IPS-NIHi7 (cell line): ENCODE measurements at regions not wholly inside any gene's neighbourhood (a gene's known extent, or its start where the extent isn't known, plus 50 kb on each side); places are given as distances from the start of the nearest gene placed in this dataset.

ENCODE experiments used
- DNase-seq: peaks from one replicate; pipeline ENCODE4 v3.0.0; 2012; ENCODE audit warnings: mixed read lengths; ENCODE audit errors: extremely low spot score

DNA sequence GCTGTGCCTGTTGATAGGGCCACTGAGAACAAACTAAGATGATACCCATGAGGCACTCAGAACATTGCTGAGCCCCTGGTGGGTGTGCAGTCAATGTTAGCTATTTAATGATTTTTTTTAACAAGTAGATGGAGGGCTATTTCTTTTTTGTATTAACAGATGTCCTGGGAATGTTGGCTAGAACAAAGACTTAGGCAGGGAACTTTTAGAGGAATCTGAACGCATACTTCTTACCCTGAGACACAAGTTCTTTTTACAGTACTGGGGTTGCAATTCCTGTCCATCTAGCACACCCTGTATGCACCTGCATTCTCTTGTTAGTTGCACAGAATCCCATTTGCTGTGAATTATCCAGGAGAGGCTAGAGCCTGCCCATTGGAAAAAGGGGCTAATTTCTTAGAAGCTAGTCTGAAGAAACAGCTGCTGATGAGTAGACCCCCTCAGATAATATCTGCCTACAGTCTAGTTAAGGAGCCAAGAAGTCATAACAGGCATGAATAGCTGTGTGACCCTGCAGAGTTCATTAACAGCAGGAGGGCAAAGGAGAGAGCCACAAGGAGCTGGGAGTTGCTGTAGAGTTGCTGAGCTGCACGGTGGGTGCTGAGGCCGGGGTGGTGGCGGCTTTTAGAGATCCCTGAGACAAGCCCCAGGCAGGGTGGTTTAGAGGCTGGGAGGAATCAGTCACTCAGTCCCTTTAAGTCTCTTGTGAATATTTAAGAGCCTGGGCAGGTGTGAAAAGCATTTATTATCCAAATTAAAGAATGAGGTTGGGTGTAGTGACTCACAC, 103.7 kb upstream of the FZD8 start:
- DNase-seq = peak; percentile 21

DNA sequence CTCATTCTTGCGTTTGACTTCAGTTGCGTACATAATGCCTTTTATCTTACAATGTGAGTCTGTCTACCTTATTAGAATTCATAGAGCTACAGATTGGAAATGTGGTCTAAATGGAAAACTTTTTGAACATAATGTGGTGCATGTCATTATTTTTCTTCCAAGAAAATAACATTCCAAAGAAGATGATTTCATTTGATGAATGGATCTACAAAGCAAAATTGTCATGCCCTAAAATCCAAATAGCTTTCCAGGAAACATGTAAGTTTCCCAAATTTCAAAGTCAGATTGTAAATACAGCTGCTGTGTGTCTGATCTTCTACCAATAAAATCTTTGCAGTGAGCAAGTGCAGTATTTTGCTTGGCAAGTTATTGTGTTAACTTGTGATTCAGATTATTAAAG, 101.8 kb upstream of the FZD8 start:
- DNase-seq = no peak

DNA sequence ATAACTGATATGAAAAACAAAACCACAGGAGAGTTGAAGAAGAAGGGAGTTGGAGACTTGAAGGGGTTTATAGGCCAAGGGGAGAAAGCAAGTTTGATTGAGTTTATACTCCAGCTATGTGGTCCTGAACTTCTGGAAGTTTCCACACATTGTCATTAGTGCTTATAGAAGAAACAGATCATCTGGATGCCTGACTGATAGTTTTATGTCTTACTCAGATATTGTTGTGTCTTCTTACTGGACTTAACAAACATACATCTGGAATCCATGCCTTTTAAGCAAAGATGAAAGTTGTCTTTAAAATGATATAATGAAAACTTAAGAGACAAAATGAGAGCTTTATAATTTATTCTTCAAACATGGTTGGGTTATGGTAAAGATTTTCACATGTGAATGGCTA, 101.3 kb upstream of the FZD8 start:
- no peak for DNase-seq

DNA sequence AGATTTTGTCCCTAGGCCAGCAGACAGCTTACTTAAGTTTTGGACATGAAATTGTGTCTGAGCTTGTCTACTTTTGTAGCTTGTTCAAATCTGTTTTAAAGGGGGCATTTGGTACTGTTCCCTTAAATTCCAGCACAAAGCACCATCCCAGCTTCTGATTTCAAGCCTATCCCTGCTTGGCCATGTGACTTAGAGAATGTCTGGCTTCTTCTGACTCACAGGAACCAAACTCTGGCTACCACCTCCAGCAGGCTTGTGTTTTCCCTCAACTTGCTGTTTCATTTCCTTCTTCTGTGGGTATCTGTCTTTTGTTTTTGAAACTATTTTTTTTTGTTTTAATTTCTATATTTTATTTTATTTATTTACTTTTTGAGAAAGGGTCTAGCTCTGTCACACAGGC, 97.9 kb upstream of the FZD8 start:
- no peak for DNase-seq

DNA sequence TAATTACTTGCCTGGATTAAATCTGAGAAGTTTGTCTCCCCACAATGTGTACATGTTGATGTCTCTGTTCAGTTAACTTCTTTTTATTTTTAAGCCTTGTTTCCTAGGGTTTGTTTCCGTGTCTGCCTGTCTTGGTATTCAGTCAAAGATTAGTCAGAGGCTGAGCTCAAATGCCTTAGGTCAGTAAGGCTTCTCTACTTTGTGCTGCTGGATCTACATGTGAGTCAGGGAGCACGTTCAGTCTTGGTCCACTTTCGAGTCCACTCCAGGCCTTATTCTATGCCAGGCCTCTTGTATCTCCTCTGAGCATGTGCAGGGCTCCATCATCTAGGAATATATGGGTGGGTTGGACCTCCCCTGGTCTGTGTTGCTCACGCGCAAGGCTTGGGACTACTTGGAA, 93.3 kb upstream of the FZD8 start:
- no peak for DNase-seq

DNA sequence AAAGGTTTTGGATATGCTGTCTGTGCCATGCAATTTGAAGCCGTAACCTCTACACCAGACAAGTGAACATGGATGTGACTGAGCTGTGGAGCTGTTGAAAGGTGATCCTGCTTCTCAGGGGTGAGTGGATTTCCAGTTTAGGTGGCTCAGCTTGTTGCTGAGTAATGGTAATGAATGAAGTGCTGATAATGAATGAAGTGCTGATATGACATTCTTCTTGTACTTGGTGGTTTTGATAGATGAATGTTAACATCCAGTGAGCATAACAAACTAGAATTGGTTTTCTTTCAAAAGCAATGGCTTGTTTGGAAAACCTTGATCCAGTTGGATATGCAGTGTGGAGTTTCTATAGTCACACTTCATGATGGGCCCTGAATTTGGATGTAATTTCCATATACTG, 89.7 kb upstream of the FZD8 start:
- DNase-seq = no peak

DNA sequence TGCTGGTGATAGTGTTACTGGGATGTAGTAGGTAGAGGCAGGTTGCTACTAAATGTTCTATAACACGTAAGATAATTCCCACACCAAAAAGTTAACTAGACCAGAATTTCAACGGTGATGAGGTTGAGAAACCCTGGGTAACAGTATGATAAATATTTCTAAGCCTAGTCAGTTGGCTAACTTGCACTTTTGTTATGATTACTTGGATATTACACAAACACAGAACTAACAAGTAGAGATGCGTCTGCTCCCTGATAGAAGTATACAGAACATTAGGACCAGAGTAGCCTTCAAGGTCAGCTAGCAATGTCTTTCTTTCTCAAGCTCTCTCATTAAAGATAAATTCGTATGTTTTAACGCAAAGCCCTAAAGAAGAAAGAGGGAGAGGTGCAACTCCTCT, 86.2 kb upstream of the FZD8 start:
- no peak for DNase-seq

DNA sequence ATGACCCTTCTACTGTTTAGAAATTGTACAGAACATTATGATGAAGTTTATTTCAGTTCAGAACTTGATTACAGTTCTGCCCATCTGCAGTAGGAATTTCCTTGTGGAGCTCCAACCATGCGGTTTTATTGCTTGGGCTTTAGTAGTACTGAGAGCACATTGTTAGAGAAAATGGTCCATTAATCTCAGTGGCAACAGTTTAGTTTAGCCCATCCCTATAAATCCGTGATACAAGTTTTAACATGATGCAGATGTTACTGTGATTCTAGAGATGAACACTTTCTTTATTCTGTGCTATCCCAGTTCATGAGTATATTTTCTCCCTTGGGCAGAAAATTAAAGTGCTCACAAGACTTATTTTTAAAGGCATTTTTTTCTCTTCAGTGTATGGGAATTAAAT, 84.8 kb upstream of the FZD8 start:
- no peak for DNase-seq

DNA sequence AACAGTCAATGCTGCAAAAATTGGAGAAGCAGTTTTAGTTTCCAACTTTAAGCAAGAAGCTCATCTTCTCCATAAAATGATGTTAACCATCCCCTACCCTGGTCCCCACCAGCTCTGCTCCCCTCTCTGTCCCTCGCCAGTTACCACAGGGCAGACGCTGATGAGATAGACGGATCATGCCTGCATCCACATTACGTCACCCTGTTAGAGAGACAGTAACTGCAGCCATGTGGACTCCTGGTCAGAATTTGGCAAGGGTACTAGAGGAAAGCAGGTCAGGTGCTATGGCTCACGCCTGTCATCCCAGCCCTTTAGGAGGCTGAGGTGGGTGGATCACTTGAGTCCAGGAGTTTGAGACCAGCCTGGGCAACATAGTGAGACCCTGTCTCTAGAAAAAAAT, 81.9 kb upstream of the FZD8 start:
- DNase-seq = no peak

DNA sequence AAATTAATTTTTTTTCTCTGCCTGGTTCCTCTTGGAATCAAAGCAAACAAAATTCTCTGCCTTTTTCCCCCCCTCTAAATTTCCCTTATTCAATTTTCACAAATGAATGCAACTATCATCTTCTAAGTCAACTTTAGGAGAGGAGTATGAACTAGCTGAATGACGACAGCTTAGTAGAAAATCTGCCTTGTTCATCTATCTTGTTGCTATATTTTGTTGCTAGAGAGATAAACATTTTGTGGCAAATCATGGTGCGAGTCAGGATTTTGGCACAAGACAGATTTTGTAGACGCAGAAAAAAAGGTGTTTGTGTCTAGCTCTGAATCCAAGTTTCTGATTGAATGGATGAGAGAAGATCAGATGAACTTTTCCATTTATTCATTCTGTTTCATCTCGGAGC, 81.0 kb upstream of the FZD8 start:
- no peak for DNase-seq

DNA sequence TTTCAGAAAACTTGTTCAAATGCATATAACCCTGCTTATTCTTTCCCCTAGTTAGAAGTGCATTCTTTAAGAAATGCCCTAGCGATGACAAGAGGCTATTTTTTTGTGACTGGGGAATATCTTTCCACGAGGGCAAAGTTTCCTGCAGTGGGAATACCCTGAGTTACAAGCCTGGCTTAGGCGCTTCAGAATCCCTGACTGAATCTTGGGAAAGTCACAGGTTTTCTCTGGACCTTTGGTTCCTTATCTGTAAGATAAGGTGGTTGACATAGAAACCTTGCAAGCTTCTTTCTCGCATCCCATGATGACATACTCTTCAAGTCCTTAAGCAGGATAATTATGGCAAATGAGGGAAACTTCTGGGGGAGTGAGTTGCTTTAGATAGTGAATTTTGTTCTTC, 80.5 kb upstream of the FZD8 start:
- no peak for DNase-seq

DNA sequence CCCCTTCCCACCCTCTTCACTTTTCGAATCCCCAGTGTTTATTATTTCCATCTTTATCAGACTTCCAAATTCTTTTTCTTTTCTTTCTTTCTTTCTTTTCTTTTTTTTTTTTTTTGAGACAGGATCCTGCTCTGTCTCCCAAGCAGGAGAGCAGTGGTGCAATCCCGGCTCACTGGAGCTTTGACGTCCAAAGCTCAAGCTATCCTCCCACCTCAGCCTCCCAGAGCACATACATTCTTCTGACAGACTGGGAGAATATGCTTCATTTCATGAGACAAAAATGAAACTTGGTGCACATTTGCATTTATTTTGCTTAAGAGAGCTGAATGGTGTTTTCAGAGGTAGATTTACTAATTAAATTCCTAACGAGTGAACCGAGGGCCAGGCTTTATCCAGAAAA, 80.1 kb upstream of the FZD8 start:
- DNase-seq = no peak

DNA sequence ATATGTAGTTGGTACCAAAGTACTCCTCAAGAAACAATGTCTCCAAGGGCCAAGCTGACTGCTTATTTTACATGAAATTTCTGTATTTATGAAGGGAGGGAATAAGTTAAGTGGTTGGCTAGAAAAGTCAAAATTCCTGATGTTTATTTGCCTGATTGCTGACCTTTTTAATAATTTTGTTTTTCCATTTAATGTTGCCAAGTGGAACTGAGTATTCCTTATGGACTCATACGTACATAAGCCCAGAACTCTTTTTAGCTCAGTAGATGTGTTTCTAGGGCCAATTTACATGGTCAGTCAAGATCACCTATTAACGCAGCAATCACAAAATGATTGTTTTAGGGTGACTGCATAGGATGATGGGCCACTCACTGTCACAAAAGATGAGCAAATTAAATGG, 78.3 kb upstream of the FZD8 start:
- DNase-seq = no peak

DNA sequence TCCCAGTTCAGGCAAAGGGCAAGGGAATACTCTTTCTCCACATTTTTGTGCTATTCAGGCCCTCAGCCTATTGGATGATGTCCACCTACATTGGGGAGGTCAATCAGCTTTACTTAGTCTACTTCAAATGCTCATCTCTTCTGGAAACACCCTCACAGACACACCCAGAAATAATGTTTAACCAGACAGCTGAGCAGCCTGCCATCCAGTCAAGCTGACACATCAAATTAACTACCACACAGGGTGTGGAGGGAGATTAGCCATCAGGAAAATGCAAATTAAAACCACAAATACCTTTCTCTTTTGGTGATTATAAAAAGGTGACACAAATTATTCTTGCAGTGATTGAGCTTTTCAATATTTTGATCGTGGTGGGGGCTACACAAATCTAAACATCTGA, 74.7 kb upstream of the FZD8 start:
- DNase-seq = no peak

DNA sequence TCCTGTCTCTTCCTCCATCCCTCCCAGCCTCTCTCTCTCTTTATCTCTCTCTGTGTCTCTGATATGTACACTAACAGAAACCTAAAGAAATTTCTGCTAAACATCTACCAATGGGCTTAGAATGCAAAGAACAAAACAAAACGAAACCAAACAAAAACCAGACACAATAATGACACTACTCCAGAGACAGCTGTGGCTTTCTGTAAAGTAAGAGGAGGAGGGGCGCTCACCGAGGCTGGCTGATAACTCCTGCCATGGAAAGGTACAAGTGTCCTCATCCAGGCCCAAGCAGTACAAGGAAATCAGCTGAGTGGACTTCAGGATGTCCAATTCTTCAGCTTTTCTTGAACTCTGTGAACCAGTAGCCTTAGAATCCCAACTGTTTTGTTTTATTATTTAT, 70.4 kb upstream of the FZD8 start:
- no peak for DNase-seq

DNA sequence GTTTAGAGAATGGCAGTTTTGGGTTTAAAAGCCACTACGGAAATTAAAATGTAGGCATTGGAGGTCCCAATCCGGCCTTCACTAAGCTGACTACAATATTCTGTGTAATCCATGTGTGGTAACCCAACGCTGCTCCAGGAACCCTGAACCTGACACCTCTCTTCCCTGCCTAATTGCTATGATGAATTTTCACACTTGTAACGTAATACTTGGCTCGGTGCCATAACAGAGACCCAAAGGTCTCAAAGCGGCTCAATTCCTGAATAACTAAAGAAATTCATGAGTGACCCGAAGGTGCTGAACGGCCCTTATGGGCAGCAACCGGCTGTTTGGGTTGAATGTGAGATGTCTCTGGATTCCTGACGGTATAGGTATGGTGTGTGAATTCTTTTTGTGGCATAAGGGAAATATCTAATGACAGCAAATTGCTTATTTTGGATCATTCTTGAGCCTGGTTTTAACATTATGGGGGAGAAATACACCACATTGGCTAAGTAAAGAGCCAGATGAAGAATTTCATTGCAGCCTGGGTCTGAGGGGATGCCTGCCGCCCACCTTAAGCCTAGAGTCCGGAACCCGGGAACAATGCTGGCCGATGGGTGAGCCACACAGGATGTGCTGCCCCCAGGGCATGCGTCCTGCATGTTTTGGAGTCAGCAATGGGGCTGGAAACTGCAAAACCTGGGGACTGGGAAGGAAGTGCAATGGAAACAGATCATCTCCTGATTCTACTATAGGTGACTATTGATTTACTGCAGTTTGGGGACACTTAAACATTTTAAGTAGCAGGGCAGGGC, 69.7 kb upstream of the FZD8 start:
- DNase-seq = no peak

DNA sequence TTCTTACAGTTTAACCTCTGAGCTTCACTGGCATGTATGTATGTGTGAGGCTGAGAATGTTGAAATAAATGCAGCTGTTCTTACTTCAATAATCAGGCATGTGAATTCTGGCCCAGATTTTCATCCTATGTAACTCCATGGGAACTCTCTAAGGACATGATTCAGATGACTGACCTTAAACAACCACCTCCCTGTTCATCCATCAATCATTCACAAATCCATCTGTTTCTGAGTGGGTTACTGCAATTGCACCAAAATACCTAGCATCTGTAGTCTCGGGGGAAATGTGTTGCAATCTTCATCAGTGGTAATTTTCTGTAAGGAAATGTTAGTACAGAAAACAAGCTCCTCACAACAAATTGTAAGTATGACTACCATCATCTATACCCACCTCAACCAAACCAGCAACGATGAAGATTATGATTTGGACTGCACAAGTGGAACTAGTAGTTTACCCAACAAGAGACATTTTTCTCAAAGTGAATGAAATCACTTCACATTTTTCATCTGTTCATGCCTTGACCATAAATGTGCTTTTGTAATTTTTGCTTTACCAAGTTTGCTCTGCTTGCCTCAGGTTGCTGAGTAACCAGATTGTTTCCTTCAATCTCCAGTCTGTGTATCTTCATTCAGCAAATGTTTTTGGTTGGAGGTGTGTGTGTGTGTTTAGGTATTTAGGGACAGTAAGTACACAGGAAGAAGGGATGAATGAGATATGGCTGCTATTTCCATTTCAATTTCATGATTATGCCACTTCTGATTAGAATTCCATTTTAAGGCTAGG, 65.7 kb upstream of the FZD8 start:
- no peak for DNase-seq

DNA sequence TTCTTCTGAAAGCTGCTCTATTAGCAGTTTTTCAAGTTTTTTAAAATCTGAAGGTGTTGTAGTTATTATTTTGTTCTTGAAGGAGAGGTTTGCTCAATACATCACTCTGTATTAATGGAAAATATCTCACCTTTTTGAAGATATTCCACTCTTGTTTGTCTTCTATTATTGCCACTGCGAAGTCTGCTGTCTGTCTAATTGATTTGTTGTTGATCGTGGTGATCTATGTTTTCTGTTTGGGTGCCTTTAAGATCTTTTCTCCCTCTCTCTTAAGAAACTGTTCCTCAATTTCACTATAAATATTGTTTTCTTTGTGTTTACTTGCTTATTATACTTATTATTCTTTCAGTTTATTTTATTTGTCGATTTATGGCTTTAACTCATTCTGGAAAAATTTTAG, 64.9 kb upstream of the FZD8 start:
- DNase-seq = no peak

DNA sequence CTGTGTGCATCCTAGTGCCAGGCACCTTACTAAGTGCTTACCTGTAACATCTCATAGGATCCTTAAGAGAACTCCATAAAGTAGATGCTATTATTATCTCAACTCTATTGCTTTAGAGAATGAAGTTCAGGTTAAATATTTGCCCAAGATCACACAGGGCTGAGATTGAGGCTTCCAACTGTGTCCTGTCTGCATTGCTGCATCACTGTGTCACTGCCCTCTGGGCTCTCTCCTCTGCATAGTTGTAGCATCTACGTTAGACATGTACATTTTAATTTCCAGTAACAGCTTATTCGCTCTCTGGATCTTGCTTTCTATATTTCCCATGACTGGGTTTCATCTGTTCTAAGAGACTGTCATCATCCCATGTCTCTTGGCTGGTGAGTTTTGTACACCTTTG, 63.6 kb upstream of the FZD8 start:
- no peak for DNase-seq

DNA sequence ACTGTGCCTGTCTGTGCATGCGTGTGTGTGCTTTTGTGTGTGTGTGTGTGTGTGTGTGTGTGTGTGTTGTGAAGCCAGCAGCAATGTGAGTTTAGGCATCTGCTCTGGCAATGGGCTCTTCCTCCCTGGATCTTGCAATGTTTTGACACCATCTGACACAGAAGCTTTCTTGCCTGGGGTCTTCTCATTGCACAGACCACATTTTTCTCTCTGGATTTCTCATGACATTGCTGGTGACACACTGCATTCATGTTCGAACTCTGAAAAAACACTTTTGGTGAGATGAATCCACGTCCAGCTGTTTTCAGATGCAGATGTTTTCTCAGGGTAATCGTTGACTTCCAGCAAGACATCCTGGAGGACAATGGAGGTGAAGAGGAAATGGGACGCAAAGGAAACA, 63.0 kb upstream of the FZD8 start:
- DNase-seq = no peak

DNA sequence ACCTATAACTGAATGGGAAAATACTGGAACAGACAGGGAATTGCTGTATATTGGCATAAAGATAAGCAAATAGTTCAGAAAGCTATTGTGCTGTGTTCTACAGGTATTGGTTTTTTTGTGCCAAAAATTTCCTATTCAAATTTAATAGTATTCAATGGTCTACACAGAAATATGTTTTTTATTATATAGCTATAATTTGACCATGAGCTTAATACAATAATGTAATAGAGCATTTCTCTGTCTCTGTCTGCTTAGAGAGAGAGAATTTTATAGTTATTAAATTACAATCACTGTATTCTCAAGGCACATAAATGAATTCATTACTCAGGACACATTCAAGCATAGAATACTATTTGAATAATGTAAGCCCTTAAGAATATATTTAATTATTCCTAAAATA, 62.3 kb upstream of the FZD8 start:
- no peak for DNase-seq

DNA sequence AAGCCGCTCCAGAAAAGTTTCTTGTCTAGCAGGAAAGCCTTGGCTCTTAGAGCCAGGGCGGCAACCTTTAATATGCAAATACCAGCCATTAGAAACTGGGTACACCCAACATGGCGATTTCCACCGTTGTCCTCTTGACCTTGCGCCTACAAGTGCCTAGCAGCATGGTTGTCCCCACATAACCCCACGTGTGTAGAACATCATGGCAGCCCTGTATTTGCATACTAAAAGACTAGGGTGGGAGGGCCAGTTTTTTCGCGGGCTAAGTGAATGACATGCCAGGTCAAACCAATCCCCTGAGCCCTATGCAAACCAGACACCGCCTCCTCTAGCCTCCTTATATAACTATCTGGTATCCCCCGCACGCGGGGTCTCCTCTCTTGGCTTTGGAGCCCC, 58.4 kb upstream of the FZD8 start:
- DNase-seq = no peak
